Loucy (cell line): ENCODE measurements at regions not wholly inside any gene's neighbourhood (a gene's known extent, or its start where the extent isn't known, plus 50 kb on each side); places are given as distances from the start of the nearest gene placed in this dataset.

Experiments used
- H2AFZ ChIP-seq: fragments of 200-600 bp; sonication (generic); 2 replicates; pipeline ENCODE4 v1.6.0; 2016; ENCODE audit warnings: antibody characterized with exemption, mild to moderate bottlenecking, low read length, moderate library complexity
- H3F3A ChIP-seq: fragments of 200-600 bp; 2 replicates; pipeline ENCODE4 v1.6.0; 2016; ENCODE audit warnings: antibody characterized with exemption, low read depth, mild to moderate bottlenecking
- H3K27me3 ChIP-seq: fragments of 200-600 bp; sonication (generic); 2 replicates; pipeline ENCODE4 v1.6.1; 2014; ENCODE audit warnings: low read length, mild to moderate bottlenecking; ENCODE audit not compliant: insufficient read depth, poor library complexity, severe bottlenecking
- H3K36me3 ChIP-seq: fragments of 200-600 bp; sonication (generic); 2 replicates; pipeline ENCODE4 v1.6.1; 2016; ENCODE audit warnings: low read length; ENCODE audit not compliant: insufficient read depth
- H3K4me1 ChIP-seq: fragments of 200-600 bp; sonication (generic); 2 replicates; pipeline ENCODE4 v1.5.1; 2014; ENCODE audit warnings: low read length, mild to moderate bottlenecking; ENCODE audit not compliant: insufficient read depth, poor library complexity, severe bottlenecking
- H3K4me2 ChIP-seq: fragments of 200-600 bp; sonication (generic); 2 replicates; pipeline ENCODE4 v1.6.0; 2014; ENCODE audit warnings: antibody characterized with exemption, low read length, low read depth, mild to moderate bottlenecking; ENCODE audit not compliant: poor library complexity, severe bottlenecking
- H3K4me3 ChIP-seq: fragments of 200-600 bp; sonication (generic); 2 replicates; pipeline ENCODE4 v1.5.1; 2014; ENCODE audit warnings: low read length, mild to moderate bottlenecking, mixed read lengths; ENCODE audit not compliant: poor library complexity, severe bottlenecking
- H3K79me2 ChIP-seq: fragments of 200-600 bp; sonication (generic); 2 replicates; pipeline ENCODE4 v1.6.1; 2014; ENCODE audit warnings: low read length; ENCODE audit not compliant: insufficient read depth
- H3K9ac ChIP-seq: fragments of 200-600 bp; sonication (generic); 2 replicates; pipeline ENCODE4 v1.6.0; 2014; ENCODE audit warnings: mild to moderate bottlenecking, low read depth, low read length, moderate library complexity; ENCODE audit not compliant: poor library complexity, severe bottlenecking
- H3K9me2 ChIP-seq: fragments of 200-600 bp; sonication (generic); replicated peaks from 2 replicates; pipeline ENCODE4 v1.6.1; 2016; ENCODE audit warnings: low read depth, low read length, mixed read lengths
- H3K9me3 ChIP-seq: fragments of 200-600 bp; sonication (generic); 2 replicates; pipeline ENCODE4 v1.6.1; 2014; ENCODE audit warnings: mild to moderate bottlenecking, antibody characterized with exemption, low read length, low read depth; ENCODE audit not compliant: insufficient read depth
- H4K20me1 ChIP-seq: fragments of 200-600 bp; sonication (generic); 2 replicates; pipeline ENCODE4 v1.6.0; 2014; ENCODE audit warnings: antibody characterized with exemption, low read length, mild to moderate bottlenecking; ENCODE audit not compliant: insufficient read depth, poor library complexity, severe bottlenecking
- CTCF ChIP-seq: fragments of 200-600 bp; sonication (generic); conservative IDR thresholded peaks from 2 replicates; pipeline ENCODE4 v1.5.1; 2014; ENCODE audit warnings: mild to moderate bottlenecking, antibody characterized with exemption, low read length
- EZH2phosphoT487 ChIP-seq: fragments of 200-600 bp; IDR thresholded peaks from 2 replicates; pipeline ENCODE4 v1.6.1; 2018; ENCODE audit warnings: antibody characterized with exemption, mild to moderate bottlenecking, moderate library complexity, borderline replicate concordance

GRCh38 chr6:139982652-139983295, 608.3 kb upstream of the CITED2 start:
- H3K9ac ChIP-seq: no peak overlapping the region
- H3K9me2 ChIP-seq: no peaks in the 10 kb centered on the region
- H2AFZ ChIP-seq: no peak overlapping the region
- H3K36me3 ChIP-seq: no peaks in the 10 kb centered on the region
- H3K27me3 ChIP-seq: no peaks in the 10 kb centered on the region
- H3K79me2 ChIP-seq: no peaks in the 10 kb centered on the region
- TF ChIP-seq CTCF (no peak), EZH2phosphoT487 (no peak)
- no peaks in the 10 kb centered on the region for H3K9me3 ChIP-seq
- H3F3A ChIP-seq: no peaks in the 10 kb centered on the region
- no peak overlapping the region for H3K4me2 ChIP-seq
- no peak overlapping the region for H3K4me3 ChIP-seq
- no peaks in the 10 kb centered on the region for H3K4me1 ChIP-seq
- H4K20me1 ChIP-seq: no peaks in the 10 kb centered on the region

GRCh38 chr6:139982195-139982594, 607.7 kb upstream of the CITED2 start:
- Histone ChIP-seq H3K9ac (no peak overlapping the region), H2AFZ (no peak overlapping the region), H3F3A (no peaks in the 10 kb centered on the region), H4K20me1 (no peaks in the 10 kb centered on the region), H3K9me2 (no peaks in the 10 kb centered on the region), H3K4me1 (no peaks in the 10 kb centered on the region), H3K27me3 (no peaks in the 10 kb centered on the region), H3K4me2 (no peak overlapping the region), H3K4me3 (no peak overlapping the region), H3K36me3 (no peaks in the 10 kb centered on the region), H3K9me3 (no peaks in the 10 kb centered on the region), H3K79me2 (no peaks in the 10 kb centered on the region)
- TF ChIP-seq CTCF: no peak
- no peak for TF ChIP-seq EZH2phosphoT487

- Histone ChIP-seq H3F3A (no peaks in the 10 kb centered on the region), H3K9me3 (no peaks in the 10 kb centered on the region), H3K27me3 (no peaks in the 10 kb centered on the region), H3K4me3 (no peak overlapping the region), H3K9me2 (no peaks in the 10 kb centered on the region), H3K4me2 (no peak overlapping the region), H3K36me3 (no peaks in the 10 kb centered on the region), H4K20me1 (no peaks in the 10 kb centered on the region), H3K9ac (no peak overlapping the region), H3K4me1 (no peaks in the 10 kb centered on the region), H2AFZ (0 out of 2 replicates have a peak overlapping the region, but pooled peaks have one; percentile 15), H3K79me2 (no peaks in the 10 kb centered on the region)
- TF ChIP-seq EZH2phosphoT487: no peak
- no peak for TF ChIP-seq CTCF
Measured at GRCh38 chr6:139981768-139982181, 607.3 kb upstream of the CITED2 start.
